ENCODE measurements at regions not wholly inside any gene's neighbourhood (a gene's known extent, or its start where the extent isn't known, plus 50 kb on each side); places are given as distances from the start of the nearest gene placed in this dataset.

DNA sequence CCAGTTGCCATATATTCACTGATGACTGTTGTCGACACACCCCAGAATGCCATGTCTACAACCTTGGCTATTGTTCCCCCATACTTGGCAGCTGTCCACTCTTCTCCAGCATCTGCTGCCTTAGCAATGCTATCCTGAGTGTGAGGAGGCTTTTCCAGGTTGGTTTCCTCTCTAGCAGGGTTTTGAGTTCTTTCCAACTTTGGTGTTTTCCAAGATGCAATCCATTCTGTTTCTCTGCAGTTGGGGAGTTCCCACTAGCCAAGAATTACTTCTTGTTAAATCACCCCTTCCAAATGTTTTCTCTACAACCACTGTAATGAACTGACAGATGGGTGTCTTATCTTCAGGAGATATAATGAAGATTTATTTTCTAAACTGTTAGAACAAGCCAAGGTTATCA, 617.4 kb downstream of the CCSER2 start:
- Histone ChIP-seq H3K4me3 (no peak overlapping the region), H3K9ac (ENCODE audit: insufficient read depth in 1 of 2, low read depth in 2 of 2, low read length in 2 of 2) (no peak overlapping the region), H3K9me1 (ENCODE audit: control insufficient read depth, insufficient read depth, low read length) (no peaks in the 10 kb centered on the region), H3K27ac (ENCODE audit: extremely low read depth, low read depth, low read length) (no peak overlapping the region), H3K4me2 (ENCODE audit: insufficient read depth, low read length) (no peak overlapping the region), H3K36me3 (ENCODE audit: control insufficient read depth, insufficient read depth, low read length) (no peaks in the 10 kb centered on the region), H3K4me1 (replicated peaks in 1 of 2; ENCODE audit: control insufficient read depth in 2 of 2, insufficient read depth in 2 of 2, low read length in 2 of 2) (no peaks in the 10 kb centered on the region), H3K79me2 (ENCODE audit: control insufficient read depth, insufficient read depth, low read length) (no peaks in the 10 kb centered on the region), H3K27me3 (ENCODE audit: control insufficient read depth in 2 of 2, insufficient read depth in 2 of 2, low read length in 2 of 2) (no peaks in the 10 kb centered on the region), H4K20me1 (replicated peaks; ENCODE audit: control insufficient read depth, insufficient read depth, low read length) (no peaks in the 10 kb centered on the region), H2AFZ (ENCODE audit: low read depth, low read length) (no peak overlapping the region), H3K9me3 (replicated peaks; ENCODE audit: control insufficient read depth, insufficient read depth, low read depth, low read length) (no peaks in the 10 kb centered on the region; the same call in 1 of the 2 replicates)
- 0% methylated on average over 1 of the region's 1 CpG for WGBS (ENCODE audit: insufficient coverage, low coverage, missing lambda C conversion rate)
- ATAC-seq (no peak), DNase-seq (ENCODE audit: extremely low read depth in 1 of 4, low spot score in 3 of 4) (no peak), FAIRE-seq (no peak)
- TF ChIP-seq GABPB1 (CRISPR knock-in tag; IDR thresholded peaks at IDR 0.05): no peak
- no peak for TF ChIP-seq NCOA6 (IDR thresholded peaks at IDR 0.05)
- no peak for TF ChIP-seq RHOXF2B (CRISPR knock-in tag; conservative IDR thresholded peaks at IDR 0.05)
- no peak for TF ChIP-seq TAF7 (tag; IDR thresholded peaks at IDR 0.05)
- TF ChIP-seq NCOA2 (IDR thresholded peaks at IDR 0.05; ENCODE audit: partially characterized antibody in 2 of 2): no peak
- no peak for TF ChIP-seq KLF10 (CRISPR knock-in tag; IDR thresholded peaks at IDR 0.05)
- TF ChIP-seq, protein P1, sequence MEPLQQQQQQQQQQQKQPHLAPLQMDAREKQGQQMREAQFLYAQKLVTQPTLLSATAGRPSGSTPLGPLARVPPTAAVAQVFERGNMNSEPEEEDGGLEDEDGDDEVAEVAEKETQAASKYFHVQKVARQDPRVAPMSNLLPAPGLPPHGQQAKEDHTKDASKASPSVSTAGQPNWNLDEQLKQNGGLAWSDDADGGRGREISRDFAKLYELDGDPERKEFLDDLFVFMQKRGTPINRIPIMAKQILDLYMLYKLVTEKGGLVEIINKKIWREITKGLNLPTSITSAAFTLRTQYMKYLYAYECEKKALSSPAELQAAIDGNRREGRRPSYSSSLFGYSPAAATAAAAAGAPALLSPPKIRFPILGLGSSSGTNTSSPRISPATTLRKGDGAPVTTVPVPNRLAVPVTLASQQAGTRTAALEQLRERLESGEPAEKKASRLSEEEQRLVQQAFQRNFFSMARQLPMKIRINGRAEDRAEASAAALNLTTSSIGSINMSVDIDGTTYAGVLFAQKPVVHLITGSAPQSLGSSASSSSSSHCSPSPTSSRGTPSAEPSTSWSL (CRISPR knock-in tag; IDR thresholded peaks at IDR 0.05; ENCODE audit: borderline replicate concordance): no peak
- ChIA-PET POLR2A (no interaction called here), CTCF (ENCODE audit: low intra/inter-chr PET ratio) (no interaction called here)
- BruUV-seq (replicated peaks): no TSS peak
- in situ Hi-C loops (cut with MboI) (no loop called here), intact Hi-C loops (cut with micrococcal nuclease) (no loop called here)

All from K562 (cell line).